HepG2 (cell line): ENCODE measurements at regions not wholly inside any gene's neighbourhood (a gene's known extent, or its start where the extent isn't known, plus 50 kb on each side); places are given as distances from the start of the nearest gene placed in this dataset.

Experiments used
- ATAC-seq: fragments of 200-7000 bp; cut with Tn5 transposase; 3 replicates; pipeline ENCODE4 v1.9.1; 2020; ENCODE audit warnings: mild to moderate bottlenecking, moderate library complexity
- BruUV-seq: library from RNA; stranded (reverse); fragments of 400-500 nt; replicated peaks from 2 replicates; lab custom pipeline; 2021; lab: Mats Ljungman, UMichigan
- CTCF ChIA-PET: fragments of 300-600 bp; formaldehyde crosslinking; extraction: SDS; loops from one replicate; lab custom pipeline; 2021; ENCODE audit warnings: low total read pairs, inconsistent platforms, low intra/inter-chr PET ratio; lab: Yijun Ruan, JAX
- POLR2A ChIA-PET: fragments of 350-600 bp; sonication (Branson Sonifier 250); formaldehyde crosslinking; loops from one replicate; lab custom pipeline; 2020; ENCODE audit warnings: antibody characterized with exemption, inconsistent platforms; lab: Yijun Ruan, JAX
- DNase-seq: peaks from one replicate; pipeline ENCODE4 v3.0.0-alpha.2; 2015; ENCODE audit warnings: low spot score
- FAIRE-seq: peaks from 3 replicates; lab custom pipeline; 2011; peaks lifted over from hg19 to GRCh38; lab: Jason Lieb, UNC
- H2AFZ ChIP-seq: one replicate; pipeline ENCODE4 v1.6.1; 2011; ENCODE audit warnings: low read length, inconsistent platforms
- H3K27ac ChIP-seq: fragments of 300-600 bp; 3 replicates; pipeline ENCODE4 v1.8.0; 2011; ENCODE audit warnings: mixed run types, mild to moderate bottlenecking, mixed read lengths, low read length, inconsistent platforms; ENCODE audit not compliant: insufficient read depth; ENCODE audit errors: extremely low read length
- H3K27me3 ChIP-seq, 2 experiments: fragments of 200-600 bp in 1 of 2; 2 replicates in 1 of 2; 3 replicates in 1 of 2; pipeline versions ENCODE4 v1.6.0 to v1.8.0; 2011; ENCODE audit warnings: low read length in 2 of 2, mild to moderate bottlenecking in 2 of 2, moderate library complexity in 2 of 2, inconsistent platforms in 1 of 2; ENCODE audit not compliant: insufficient read depth in 2 of 2, control insufficient read depth in 1 of 2
- H3K36me3 ChIP-seq, 2 experiments: fragments of 200-600 bp in 1 of 2; replicated peaks in 1 of 2; 2 replicates in 1 of 2; 3 replicates in 1 of 2; pipeline versions ENCODE4 v1.5.1 to v1.8.0; 2011; ENCODE audit warnings: low read length in 2 of 2, inconsistent platforms in 1 of 2; ENCODE audit not compliant: insufficient read depth in 2 of 2, control insufficient read depth in 1 of 2
- H3K4me1 ChIP-seq: 2 replicates; pipeline ENCODE4 v1.5.1; 2012; ENCODE audit warnings: low read length, inconsistent platforms; ENCODE audit not compliant: insufficient read depth
- H3K4me2 ChIP-seq: 2 replicates; pipeline ENCODE4 v1.6.0; 2011; ENCODE audit warnings: low read depth, low read length, inconsistent platforms
- H3K4me3 ChIP-seq, 3 experiments: fragments of 200-600 bp in 1 of 3; sonication (generic), shearing (Covaris generic) in 1 of 3; replicated peaks in 1 of 3; 2 replicates each; pipeline ENCODE4 v1.5.1; 2011 to 2016; ENCODE audit warnings: low read length in 3 of 3, inconsistent platforms in 2 of 3, low read depth in 2 of 3, mild to moderate bottlenecking in 2 of 3, control low read depth in 1 of 3, mixed read lengths in 1 of 3; ENCODE audit not compliant: insufficient read depth in 1 of 3
- H3K79me2 ChIP-seq: one replicate; pipeline ENCODE4 v1.6.1; 2011; ENCODE audit warnings: low read length, inconsistent platforms; ENCODE audit not compliant: insufficient read depth
- H3K9ac ChIP-seq: 2 replicates; pipeline ENCODE4 v1.6.0; 2011; ENCODE audit warnings: mild to moderate bottlenecking, low read depth, low read length, inconsistent platforms; ENCODE audit not compliant: insufficient read depth
- H3K9me3 ChIP-seq: 2 replicates; pipeline ENCODE4 v1.5.1; 2012; ENCODE audit warnings: mild to moderate bottlenecking, low read length
- H4K20me1 ChIP-seq: 2 replicates; pipeline ENCODE4 v1.6.0; 2011; ENCODE audit warnings: inconsistent platforms, mild to moderate bottlenecking, low read length, moderate library complexity; ENCODE audit not compliant: insufficient read depth
- ATAD3A ChIP-seq: sonication (generic); formaldehyde crosslinking; IDR thresholded peaks from 2 replicates; pipeline ENCODE4 v1.4.0; 2020; ENCODE audit warnings: missing genetic modification reagents
- CC2D1A ChIP-seq: sonication (generic); formaldehyde crosslinking; IDR thresholded peaks from 2 replicates; pipeline ENCODE4 v1.8.1; 2023; ENCODE audit warnings: mild to moderate bottlenecking, missing genetic modification reagents
- GABPB1 ChIP-seq: IDR thresholded peaks from 2 replicates; pipeline ENCODE4 v1.6.1; 2016; ENCODE audit warnings: mild to moderate bottlenecking, missing genetic modification reagents, moderate library complexity, missing compliant biosample characterization
- JUND ChIP-seq: sonication (generic); formaldehyde crosslinking; IDR thresholded peaks from 2 replicates; pipeline ENCODE4 v1.8.0; 2022; ENCODE audit warnings: mild to moderate bottlenecking, missing genetic modification reagents
- KLF6 ChIP-seq: IDR thresholded peaks from 2 replicates; pipeline ENCODE4 v1.8.0; 2016; ENCODE audit warnings: missing biosample characterization, missing genetic modification reagents
- NCOA5 ChIP-seq: sonication (generic); formaldehyde crosslinking; IDR thresholded peaks from 2 replicates; pipeline ENCODE4 v1.4.0; 2020; ENCODE audit warnings: missing genetic modification reagents
- PHF5A ChIP-seq: IDR thresholded peaks from one replicate; pipeline ENCODE4 v1.6.1; 2018; ENCODE audit warnings: low read depth, missing genetic modification reagents; ENCODE audit not compliant: unreplicated experiment
- SKI ChIP-seq: fragments of 450-650 bp; IDR thresholded peaks from one replicate; pipeline ENCODE4 v1.6.1; 2018; ENCODE audit warnings: mild to moderate bottlenecking; ENCODE audit not compliant: partially characterized antibody
- SRSF4 ChIP-seq: fragments of 200-400 bp; formaldehyde crosslinking; IDR thresholded peaks from one replicate; pipeline ENCODE4 v1.6.1; 2018; ENCODE audit warnings: mild to moderate bottlenecking, low read depth, low read length, moderate library complexity; ENCODE audit not compliant: poor library complexity, severe bottlenecking
- ZNF17 ChIP-seq: sonication (generic); formaldehyde crosslinking; IDR thresholded peaks from 2 replicates; pipeline ENCODE4 v1.5.0; 2020; ENCODE audit warnings: mild to moderate bottlenecking, missing genetic modification reagents
- ZNF704 ChIP-seq: sonication (generic); formaldehyde crosslinking; IDR thresholded peaks from 2 replicates; pipeline ENCODE4 v1.8.1; 2023; ENCODE audit warnings: mild to moderate bottlenecking, inconsistent platforms, moderate library complexity, missing genetic modification reagents, borderline replicate concordance
- in situ Hi-C: cut with HindIII; loops from 2 replicates; pipeline ENCODE4 v1.10.0; 2017; ENCODE audit warnings: low pct_unique_long_range_greater_than_20kb; ENCODE audit not compliant: extremely low pct_ligation_motif_present
- intact Hi-C: fragments of 100-400 bp; cut with micrococcal nuclease; formaldehyde crosslinking; loops from one replicate; pipeline ENCODE4 v1.10.0; 2022; ENCODE audit not compliant: unreplicated experiment

DNA sequence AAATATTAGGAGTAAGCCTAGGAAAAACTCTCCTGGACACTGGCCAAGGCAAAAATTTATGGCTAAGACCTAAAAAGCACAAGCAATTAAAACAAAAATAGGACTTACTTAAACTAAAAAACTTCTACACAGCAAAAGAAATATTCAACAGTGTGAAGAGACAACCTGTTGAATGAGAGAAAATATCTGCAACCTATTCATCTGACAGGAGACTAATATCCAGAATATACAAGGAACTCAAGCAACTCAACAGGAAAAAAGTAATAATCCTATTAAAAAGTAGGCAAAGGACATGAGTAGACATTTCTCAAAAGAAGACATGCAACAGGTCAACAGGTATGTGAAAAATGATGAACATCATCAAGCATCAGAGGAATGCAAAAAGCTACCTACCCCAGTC, 431.1 kb downstream of the ZEB2 start:
- BruUV-seq = no TSS peak
- POLR2A ChIA-PET = no interaction called here
- CTCF ChIA-PET = no interaction called here
- intact Hi-C loops = no loop called here
- no peak for TF ChIP-seq SRSF4
- no peak for TF ChIP-seq SKI
- TF ChIP-seq CC2D1A (CRISPR knock-in tag) = no peak
- TF ChIP-seq NCOA5 (CRISPR knock-in tag) = no peak
- no peak for TF ChIP-seq GABPB1 (CRISPR knock-in tag)
- TF ChIP-seq PHF5A (CRISPR knock-in tag) = no peak
- TF ChIP-seq JUND (CRISPR knock-in tag) = no peak
- TF ChIP-seq ZNF704 (CRISPR knock-in tag) = no peak
- no peak for TF ChIP-seq ATAD3A (CRISPR knock-in tag)
- no peak for TF ChIP-seq KLF6 (CRISPR knock-in tag)
- no peak for TF ChIP-seq ZNF17 (CRISPR knock-in tag)
- ATAC-seq = no peak
- no peak overlapping the region for H3K9ac ChIP-seq
- H3K9me3 ChIP-seq = no peaks in the 10 kb centered on the region
- H3K4me3 ChIP-seq = no peak overlapping the region
- no peaks in the 10 kb centered on the region for H3K36me3 ChIP-seq
- H3K4me1 ChIP-seq = no peaks in the 10 kb centered on the region
- H3K27me3 ChIP-seq = no peaks in the 10 kb centered on the region
- no peaks in the 10 kb centered on the region for H4K20me1 ChIP-seq
- no peak for FAIRE-seq
- H2AFZ ChIP-seq = no peak overlapping the region
- H3K27ac ChIP-seq = no peak overlapping the region
- no peak overlapping the region for H3K4me2 ChIP-seq
- no peaks in the 10 kb centered on the region for H3K79me2 ChIP-seq
- DNase-seq = no peak
- in situ Hi-C loops = no loop called here
